HG03460 (cell line): ENCODE measurements at regions not wholly inside any gene's neighbourhood (a gene's known extent, or its start where the extent isn't known, plus 50 kb on each side); places are given as distances from the start of the nearest gene placed in this dataset.

Source experiments
- ATAC-seq: cut with Tn5 transposase; IDR thresholded peaks from one replicate; pipeline ENCODE4 v1.9.1; 2021; ENCODE audit not compliant: unreplicated experiment

- ATAC-seq = no peak
Measured at GRCh38 chr11:11045156-11045930, 187.5 kb upstream of the ZBED5 start.

- ATAC-seq = no peak
Measured at GRCh38 chr11:11044137-11044855, 186.4 kb upstream of the ZBED5 start.

GRCh38 chr11:11043721-11044120 is 185.9 kb upstream of the ZBED5 start:
- ATAC-seq = no peak

GRCh38 chr11:11039208-11039965 is 181.5 kb upstream of the ZBED5 start:
- no peak for ATAC-seq

- no peak for ATAC-seq
Measured at GRCh38 chr11:11038782-11039181, 180.9 kb upstream of the ZBED5 start.

GRCh38 chr11:11038352-11038751 is 180.5 kb upstream of the ZBED5 start:
- ATAC-seq = no peak

- ATAC-seq = no peak
Measured at GRCh38 chr11:11036848-11037732, 179.2 kb upstream of the ZBED5 start.

GRCh38 chr11:11036185-11036847 is 178.5 kb upstream of the ZBED5 start:
- no peak for ATAC-seq

GRCh38 chr11:11035331-11035730 is 177.5 kb upstream of the ZBED5 start:
- no peak for ATAC-seq

- ATAC-seq = no peak
Measured at GRCh38 chr11:11034476-11034875, 176.6 kb upstream of the ZBED5 start.

GRCh38 chr11:11032066-11032465 is 174.2 kb upstream of the ZBED5 start:
- ATAC-seq = no peak

- no peak for ATAC-seq
Measured at GRCh38 chr11:11029027-11029426, 171.2 kb upstream of the ZBED5 start.

- ATAC-seq = no peak
Measured at GRCh38 chr11:11028017-11028692, 170.3 kb upstream of the ZBED5 start.

- ATAC-seq = no peak
Measured at GRCh38 chr11:11027288-11027687, 169.4 kb upstream of the ZBED5 start.

GRCh38 chr11:11025087-11025486 is 167.2 kb upstream of the ZBED5 start:
- ATAC-seq = no peak

GRCh38 chr11:11022125-11022730 is 164.4 kb upstream of the ZBED5 start:
- no peak for ATAC-seq

- ATAC-seq = no peak
Measured at GRCh38 chr11:11021563-11021962, 163.7 kb upstream of the ZBED5 start.

- no peak for ATAC-seq
Measured at GRCh38 chr11:11020747-11021149, 162.9 kb upstream of the ZBED5 start.

GRCh38 chr11:11020219-11020726 is 162.4 kb upstream of the ZBED5 start:
- ATAC-seq = no peak
